GM19099 (cell line): ENCODE measurements at regions not wholly inside any gene's neighbourhood (a gene's known extent, or its start where the extent isn't known, plus 50 kb on each side); places are given as distances from the start of the nearest gene placed in this dataset.

Experiments
- POLR2A ChIP-seq: IDR thresholded peaks from 3 replicates; pipeline ENCODE4 v1.6.1; 2011; ENCODE audit warnings: low read depth; ENCODE audit not compliant: insufficient read length; ENCODE audit errors: extremely low read depth

GRCh38 chr7:106354822-106355221 is 70.0 kb upstream of the NAMPT start:
- no peak for TF ChIP-seq POLR2A

- no peak for TF ChIP-seq POLR2A
These were observed 69.2 kb upstream of the NAMPT start for GRCh38 chr7:106353944-106354343.

GRCh38 chr7:106348231-106348630 is 63.4 kb upstream of the NAMPT start:
- TF ChIP-seq POLR2A = no peak

DNA sequence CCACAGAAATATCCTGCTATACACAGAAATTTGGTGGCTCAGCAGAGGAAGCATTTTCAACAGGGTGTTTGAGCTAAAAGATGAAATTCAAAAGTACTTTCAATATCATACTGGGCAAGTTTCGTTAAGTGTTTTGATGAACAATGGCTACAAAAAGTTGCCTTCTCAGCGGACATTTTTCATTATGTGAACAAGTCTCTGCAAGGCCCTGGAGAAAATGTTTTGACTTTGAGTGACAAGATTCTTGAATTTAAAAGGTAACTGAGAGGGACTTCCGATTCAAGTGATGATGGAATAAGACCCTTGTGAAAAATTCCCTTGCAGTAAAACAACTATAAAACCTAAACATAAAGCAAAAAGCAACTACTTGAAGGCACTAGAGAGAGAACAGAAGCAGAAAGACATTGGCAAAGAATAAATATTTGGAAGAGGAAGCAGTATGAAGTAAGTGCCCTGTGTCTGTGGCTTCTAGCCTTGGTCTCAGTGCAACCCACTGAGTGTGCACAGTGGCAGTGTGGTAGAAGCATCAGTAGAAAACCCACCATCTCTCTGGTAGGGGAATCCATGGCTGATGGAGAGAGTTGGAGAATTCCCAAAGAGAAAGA is 62.5 kb upstream of the NAMPT start:
- no peak for TF ChIP-seq POLR2A

- no peak for TF ChIP-seq POLR2A
These were observed 62.0 kb upstream of the NAMPT start for GRCh38 chr7:106346678-106347217.

DNA sequence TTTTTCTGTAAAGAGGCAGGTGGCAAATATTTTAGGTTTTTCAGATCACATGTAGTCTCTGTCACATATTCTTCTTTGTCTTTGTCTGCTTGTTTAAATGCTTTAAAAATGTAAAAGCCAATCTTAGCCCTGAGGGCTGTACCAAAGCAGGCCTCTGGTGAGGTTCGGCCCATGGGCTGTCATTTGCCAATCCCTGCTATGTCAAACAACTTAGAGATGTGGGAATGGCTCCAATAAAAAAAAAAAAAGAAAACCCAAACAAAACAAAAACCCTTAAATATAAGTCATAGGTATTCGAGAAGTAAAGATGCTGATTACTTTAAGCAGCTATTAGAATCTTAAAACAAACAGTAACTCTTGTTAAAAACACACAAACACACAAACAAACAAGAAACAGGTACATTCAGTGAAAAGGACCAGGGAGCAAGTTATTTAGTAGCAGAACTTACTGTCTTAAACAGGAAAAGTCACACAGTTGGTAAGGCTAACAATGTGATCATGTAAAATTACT is 61.4 kb upstream of the NAMPT start:
- no peak for TF ChIP-seq POLR2A

DNA sequence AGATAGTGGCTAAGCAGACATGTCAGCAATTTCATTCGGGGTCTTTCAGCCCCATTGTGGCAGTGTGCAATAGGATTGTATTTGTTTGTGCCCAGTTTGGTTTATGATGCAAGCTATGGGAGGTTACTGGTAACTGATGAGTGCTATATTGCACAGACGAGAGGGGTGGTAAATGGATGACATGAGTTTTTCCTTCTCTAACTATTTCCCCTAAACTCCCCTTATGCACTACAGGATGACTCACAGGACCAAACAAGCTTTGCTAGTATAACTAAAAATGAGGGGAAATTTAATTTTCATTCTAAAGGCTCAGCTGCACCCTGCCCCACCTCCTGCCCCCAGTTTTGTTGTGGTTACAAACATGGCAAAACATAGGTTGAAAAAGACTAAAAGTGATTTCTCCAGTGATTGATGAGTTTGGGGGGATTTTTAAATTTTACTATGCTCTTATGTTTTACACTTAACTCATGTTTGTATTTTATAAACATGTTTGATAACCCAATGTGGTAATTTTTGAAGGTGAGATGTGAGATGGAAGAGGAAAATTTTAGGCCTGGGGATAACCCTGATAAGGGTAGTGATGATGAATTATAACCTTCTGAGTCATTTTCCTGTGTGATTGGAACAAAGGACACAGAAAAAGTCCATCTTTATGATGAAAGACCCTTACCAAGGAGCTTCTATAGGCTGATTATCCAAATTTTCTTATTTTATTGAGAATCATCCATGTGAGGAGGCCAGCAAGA is 60.8 kb upstream of the NAMPT start:
- TF ChIP-seq POLR2A = no peak

GRCh38 chr7:106344861-106345260 is 60.1 kb upstream of the NAMPT start:
- no peak for TF ChIP-seq POLR2A

DNA sequence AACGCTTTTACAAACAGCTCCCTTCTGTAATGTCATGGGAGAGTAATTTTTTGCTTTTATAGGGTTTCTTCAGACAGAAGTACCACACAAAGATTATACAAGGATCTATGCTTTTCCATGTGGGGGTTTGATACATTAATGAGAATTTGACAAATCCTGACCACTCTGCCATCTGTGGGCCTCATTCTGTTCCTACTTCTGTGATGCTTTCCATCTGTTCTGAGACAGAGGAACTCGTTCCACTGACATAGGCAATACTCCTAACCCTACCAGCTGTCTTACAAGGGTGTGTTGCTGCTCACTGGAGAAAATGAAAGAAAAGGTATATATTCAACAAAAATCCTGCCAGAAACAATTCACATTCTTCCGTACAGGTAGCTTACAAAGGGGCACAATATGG is 59.4 kb upstream of the NAMPT start:
- TF ChIP-seq POLR2A = no peak

DNA sequence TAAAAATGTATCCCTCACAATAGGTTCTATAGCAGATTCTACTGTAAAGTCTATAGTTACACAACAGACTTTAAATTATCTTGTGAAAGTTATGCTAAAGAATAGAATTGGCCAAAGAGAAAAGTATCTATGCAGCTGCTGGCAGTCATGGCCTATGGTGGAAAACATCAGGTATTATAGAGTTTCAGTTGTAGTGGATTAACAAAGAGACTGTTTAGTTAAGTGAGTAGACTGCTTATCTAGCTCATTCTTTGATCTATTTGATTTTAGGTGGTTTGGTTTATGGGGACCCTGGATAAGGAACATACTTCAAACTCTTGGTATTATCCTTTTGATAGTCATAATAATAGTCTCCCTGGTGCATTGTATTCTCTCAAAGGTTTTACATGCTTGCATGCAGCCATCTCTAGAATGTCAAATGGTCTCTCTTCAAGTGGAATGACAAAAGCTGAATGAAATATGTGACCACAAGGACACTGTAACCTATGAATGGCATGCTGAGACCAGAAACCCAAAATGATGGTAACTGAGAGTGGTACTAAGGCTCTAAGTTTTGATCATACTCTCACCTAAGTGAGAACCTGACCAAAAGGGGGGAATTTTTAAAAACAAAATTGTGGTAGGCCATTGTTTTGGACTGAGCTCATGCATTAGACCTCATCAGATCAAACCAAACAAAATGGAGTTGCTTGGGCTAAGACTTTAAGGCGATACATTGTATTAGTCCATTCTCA is 54.9 kb upstream of the NAMPT start:
- TF ChIP-seq POLR2A = no peak

GRCh38 chr7:106337754-106338153 is 53.0 kb upstream of the NAMPT start:
- no peak for TF ChIP-seq POLR2A

GRCh38 chr7:106335814-106336213 is 51.0 kb upstream of the NAMPT start:
- TF ChIP-seq POLR2A = no peak
